Endothelial cell of umbilical vein (primary cell): ENCODE measurements at regions not wholly inside any gene's neighbourhood (a gene's known extent, or its start where the extent isn't known, plus 50 kb on each side); places are given as distances from the start of the nearest gene placed in this dataset.

Experiments used
- BruUV-seq: library from RNA; stranded (reverse); fragments of 400-500 nt; replicated peaks from 2 replicates; lab custom pipeline; 2021; lab: Mats Ljungman, UMichigan
- CTCF ChIA-PET: fragments of 300-600, 350-600 bp; sonication (Branson Sonifier 250); formaldehyde crosslinking; loops from one replicate; lab custom pipeline; 2021; ENCODE audit warnings: antibody characterized with exemption, inconsistent platforms; lab: Charles Lee
- POLR2A ChIA-PET: fragments of 300-600, 350-600 bp; sonication (Branson Sonifier 250); formaldehyde crosslinking; loops from one replicate; lab custom pipeline; 2021; ENCODE audit warnings: antibody characterized with exemption, inconsistent platforms; lab: Charles Lee
- DNase-seq: peaks from one replicate; pipeline ENCODE4 v3.0.0-alpha.2; 2011; ENCODE audit warnings: low read depth, low spot score
- FAIRE-seq: peaks from 2 replicates; lab custom pipeline; 2011; peaks lifted over from hg19 to GRCh38; lab: Jason Lieb, UNC
- H2AFZ ChIP-seq: 2 replicates; pipeline ENCODE4 v1.6.0; 2012; ENCODE audit warnings: low read depth, low read length, control low read depth, inconsistent platforms
- H3K27ac ChIP-seq: 2 replicates; pipeline ENCODE4 v1.5.1; 2011; ENCODE audit warnings: low read depth, mild to moderate bottlenecking, control low read depth, low read length, moderate library complexity; ENCODE audit not compliant: insufficient read depth
- H3K27me3 ChIP-seq, 2 experiments: 2 replicates each; pipeline versions ENCODE4 v1.6.0 to v1.6.1; 2011; ENCODE audit warnings: low read length in 2 of 2, mixed read lengths in 1 of 2; ENCODE audit not compliant: control insufficient read depth in 2 of 2, insufficient read depth in 2 of 2
- H3K36me3 ChIP-seq, 2 experiments: 2 replicates in 1 of 2; 3 replicates in 1 of 2; pipeline ENCODE4 v1.5.1; 2011; ENCODE audit warnings: low read length in 2 of 2, mild to moderate bottlenecking in 1 of 2, moderate library complexity in 1 of 2; ENCODE audit not compliant: control insufficient read depth in 2 of 2, insufficient read depth in 2 of 2; ENCODE audit errors: extremely low read depth in 1 of 2
- H3K4me1 ChIP-seq: 3 replicates; pipeline ENCODE4 v1.5.1; 2011; ENCODE audit warnings: mild to moderate bottlenecking, low read length; ENCODE audit not compliant: control insufficient read depth, insufficient read depth; ENCODE audit errors: extremely low read depth
- H3K4me2 ChIP-seq: 2 replicates; pipeline ENCODE4 v1.6.1; 2011; ENCODE audit warnings: low read length, control low read depth, mixed read lengths; ENCODE audit not compliant: insufficient read depth
- H3K4me3 ChIP-seq, 3 experiments: fragments of 200-600 bp in 1 of 3; sonication (generic), shearing (Covaris generic) in 1 of 3; replicated peaks in 1 of 3; 2 replicates each; pipeline ENCODE4 v1.5.1; 2011 to 2016; ENCODE audit warnings: control low read depth in 3 of 3, low read length in 3 of 3, mild to moderate bottlenecking in 2 of 3, inconsistent platforms in 1 of 3, low read depth in 1 of 3, moderate library complexity in 1 of 3; ENCODE audit not compliant: insufficient read depth in 1 of 3
- H3K79me2 ChIP-seq: 2 replicates; pipeline ENCODE4 v1.6.0; 2012; ENCODE audit warnings: low read length, inconsistent platforms; ENCODE audit not compliant: control insufficient read depth, insufficient read depth
- H3K9ac ChIP-seq: replicated peaks from 2 replicates; pipeline ENCODE3; 2011; ENCODE audit warnings: low read length, control low read depth; ENCODE audit not compliant: insufficient read depth; ENCODE audit errors: extremely low read depth
- H3K9me1 ChIP-seq: replicated peaks from 3 replicates; pipeline ENCODE4 v1.6.0; 2011; ENCODE audit warnings: mild to moderate bottlenecking, low read length; ENCODE audit not compliant: control insufficient read depth, insufficient read depth; ENCODE audit errors: extremely low read depth
- H3K9me3 ChIP-seq: replicated peaks from 2 replicates; pipeline ENCODE4 v1.5.1; 2012; ENCODE audit warnings: low read length, inconsistent platforms; ENCODE audit not compliant: control insufficient read depth, insufficient read depth
- H4K20me1 ChIP-seq: replicated peaks from 2 replicates; pipeline ENCODE3; 2011; ENCODE audit warnings: mild to moderate bottlenecking, low read length; ENCODE audit not compliant: control insufficient read depth, insufficient read depth; ENCODE audit errors: extremely low read depth
- EZH2 ChIP-seq: IDR thresholded peaks from 2 replicates; pipeline ENCODE4 v1.6.1; 2012; ENCODE audit warnings: borderline replicate concordance, low read depth, mild to moderate bottlenecking, moderate library complexity, low read length, inconsistent platforms; ENCODE audit not compliant: severe bottlenecking
- FOS ChIP-seq: IDR thresholded peaks from 2 replicates; pipeline ENCODE4 v1.6.1; 2011; ENCODE audit warnings: mild to moderate bottlenecking, low read length, moderate library complexity, borderline replicate concordance; ENCODE audit not compliant: insufficient read depth
- GATA2 ChIP-seq: IDR thresholded peaks from 2 replicates; pipeline ENCODE4 v1.7.0; 2011; ENCODE audit warnings: low read depth, mild to moderate bottlenecking, moderate library complexity, mixed read lengths, low read length; ENCODE audit not compliant: insufficient read length, insufficient read depth
- JUN ChIP-seq: IDR thresholded peaks from 2 replicates; pipeline ENCODE4 v1.6.1; 2011; ENCODE audit warnings: borderline replicate concordance, low read depth; ENCODE audit not compliant: insufficient read length, insufficient read depth
- MYC ChIP-seq: IDR thresholded peaks from one replicate; pipeline ENCODE4 v1.6.1; 2011; ENCODE audit warnings: mild to moderate bottlenecking, low read depth, low read length
- POLR2A ChIP-seq: IDR thresholded peaks from 2 replicates; pipeline ENCODE4 v1.6.1; 2012; ENCODE audit warnings: low read depth, mild to moderate bottlenecking, control low read depth, low read length
- POLR2AphosphoS5 ChIP-seq: IDR thresholded peaks from 2 replicates; pipeline ENCODE4 v1.6.1; 2012; ENCODE audit warnings: low read depth, mild to moderate bottlenecking, control low read depth, low read length, moderate library complexity; ENCODE audit not compliant: insufficient read depth
- dilution Hi-C: fragments of 300-500 bp; cut with MboI; formaldehyde crosslinking; loops from one replicate; pipeline ENCODE4 v1.15.0; 2019; ENCODE audit warnings: low sequenced_read_pairs; ENCODE audit not compliant: extremely low pct_ligation_motif_present
- intact Hi-C: fragments of 100-400 bp; cut with micrococcal nuclease; formaldehyde crosslinking; loops from one replicate; pipeline ENCODE4 v1.10.0; 2022
- TF ChIP-seq, protein P1 (sequence below), 2 donors: IDR thresholded peaks; 1 replicate in 1 of 2; 2 replicates in 1 of 2; pipeline ENCODE4 v1.5.1; 2011; ENCODE audit warnings: low read length in 2 of 2, mild to moderate bottlenecking in 2 of 2, moderate library complexity in 2 of 2, control low read depth in 1 of 2, inconsistent platforms in 1 of 2, low read depth in 1 of 2; ENCODE audit not compliant: insufficient read depth in 1 of 2; ENCODE audit errors: extremely low read depth in 1 of 2
- TF ChIP-seq, protein P2 (sequence below): IDR thresholded peaks from 2 replicates; pipeline ENCODE4 v1.6.1; 2011; ENCODE audit not compliant: insufficient read depth, insufficient read length

DNA sequence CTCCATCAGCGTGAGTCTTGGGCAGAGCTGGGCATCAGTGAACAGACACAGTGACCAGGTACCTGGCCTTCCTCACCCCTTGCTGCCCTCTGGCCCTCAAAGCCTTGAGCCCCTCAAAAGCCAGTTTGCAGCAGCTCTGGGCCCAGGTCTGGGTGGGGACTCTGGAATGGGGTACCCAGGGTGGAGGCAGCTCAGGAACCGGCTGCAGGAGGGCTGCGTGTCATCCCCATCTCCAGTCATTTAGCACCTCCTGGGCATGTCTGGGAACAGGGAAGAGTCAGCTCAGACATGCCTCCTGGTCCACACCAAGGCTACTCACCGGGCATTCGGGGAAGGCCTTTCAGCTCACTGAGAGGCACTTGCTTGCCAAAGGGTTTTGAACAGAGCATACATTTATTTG lies 503.3 kb downstream of the TCERG1L start:
- Histone ChIP-seq H3K79me2 (no peaks in the 10 kb centered on the region), H3K4me2 (no peak overlapping the region), H3K9me3 (peaks cover 13% of the 10 kb centered on the region), H3K4me3 (no peak overlapping the region), H3K9ac (no peak overlapping the region), H2AFZ (no peak overlapping the region), H3K27me3 (no peaks in the 10 kb centered on the region), H3K9me1 (no peaks in the 10 kb centered on the region), H3K27ac (no peak overlapping the region), H4K20me1 (no peaks in the 10 kb centered on the region), H3K36me3 (no peaks in the 10 kb centered on the region), H3K4me1 (no peaks in the 10 kb centered on the region)
- FAIRE-seq = no peak
- DNase-seq = no peak
- TF ChIP-seq POLR2AphosphoS5 = no peak
- intact Hi-C loops (no loop called here), dilution Hi-C loops (no loop called here)
- ChIA-PET CTCF (no interaction called here), POLR2A (no interaction called here)
- no TSS peak for BruUV-seq

DNA sequence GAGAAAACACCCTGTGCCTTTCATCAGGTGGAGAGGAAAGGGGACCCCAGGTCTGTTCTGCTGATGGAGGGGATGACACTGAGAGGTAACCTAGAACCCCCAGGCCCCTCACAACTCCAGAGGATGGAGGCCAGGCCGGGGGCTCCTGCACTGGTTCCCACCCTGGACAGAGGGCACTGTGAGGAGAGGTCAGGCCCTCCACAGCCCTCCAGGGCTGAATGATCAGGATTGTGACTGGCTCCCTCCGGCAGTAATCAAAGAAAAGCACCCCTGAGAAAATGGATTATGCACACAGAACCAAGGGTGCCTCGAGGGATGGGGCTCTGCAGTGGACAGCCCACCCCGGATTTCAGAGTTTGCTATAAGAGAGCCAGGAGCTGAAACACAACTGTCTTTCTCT lies 502.8 kb downstream of the TCERG1L start:
- POLR2A ChIA-PET = no interaction called here
- CTCF ChIA-PET = no interaction called here
- BruUV-seq = no TSS peak
- no peak overlapping the region for H3K4me3 ChIP-seq
- H3K27me3 ChIP-seq = no peaks in the 10 kb centered on the region
- dilution Hi-C loops (no loop called here), intact Hi-C loops (no loop called here)
- H3K9ac ChIP-seq = no peak overlapping the region
- H4K20me1 ChIP-seq = no peaks in the 10 kb centered on the region
- H3K27ac ChIP-seq = no peak overlapping the region
- H3K4me2 ChIP-seq = no peak overlapping the region
- peaks cover 13% of the 10 kb centered on the region for H3K9me3 ChIP-seq
- no peak for TF ChIP-seq JUN
- no peak for TF ChIP-seq EZH2
- no peak for TF ChIP-seq POLR2AphosphoS5
- no peak for TF ChIP-seq MYC
- no peak for TF ChIP-seq GATA2
- TF ChIP-seq POLR2A = no peak
- TF ChIP-seq, protein P1, sequence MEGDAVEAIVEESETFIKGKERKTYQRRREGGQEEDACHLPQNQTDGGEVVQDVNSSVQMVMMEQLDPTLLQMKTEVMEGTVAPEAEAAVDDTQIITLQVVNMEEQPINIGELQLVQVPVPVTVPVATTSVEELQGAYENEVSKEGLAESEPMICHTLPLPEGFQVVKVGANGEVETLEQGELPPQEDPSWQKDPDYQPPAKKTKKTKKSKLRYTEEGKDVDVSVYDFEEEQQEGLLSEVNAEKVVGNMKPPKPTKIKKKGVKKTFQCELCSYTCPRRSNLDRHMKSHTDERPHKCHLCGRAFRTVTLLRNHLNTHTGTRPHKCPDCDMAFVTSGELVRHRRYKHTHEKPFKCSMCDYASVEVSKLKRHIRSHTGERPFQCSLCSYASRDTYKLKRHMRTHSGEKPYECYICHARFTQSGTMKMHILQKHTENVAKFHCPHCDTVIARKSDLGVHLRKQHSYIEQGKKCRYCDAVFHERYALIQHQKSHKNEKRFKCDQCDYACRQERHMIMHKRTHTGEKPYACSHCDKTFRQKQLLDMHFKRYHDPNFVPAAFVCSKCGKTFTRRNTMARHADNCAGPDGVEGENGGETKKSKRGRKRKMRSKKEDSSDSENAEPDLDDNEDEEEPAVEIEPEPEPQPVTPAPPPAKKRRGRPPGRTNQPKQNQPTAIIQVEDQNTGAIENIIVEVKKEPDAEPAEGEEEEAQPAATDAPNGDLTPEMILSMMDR (IDR thresholded peaks at IDR 0.05; ENCODE audit: extremely low read depth in 1 of 2, insufficient read depth in 1 of 2, low read depth in 1 of 2, low read length in 2 of 2) = no peak
- TF ChIP-seq, protein P2, sequence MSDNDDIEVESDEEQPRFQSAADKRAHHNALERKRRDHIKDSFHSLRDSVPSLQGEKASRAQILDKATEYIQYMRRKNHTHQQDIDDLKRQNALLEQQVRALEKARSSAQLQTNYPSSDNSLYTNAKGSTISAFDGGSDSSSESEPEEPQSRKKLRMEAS = no peak
- TF ChIP-seq FOS = no peak
- FAIRE-seq (no peak), DNase-seq (no peak)
- H2AFZ ChIP-seq = no peak overlapping the region
- H3K36me3 ChIP-seq = no peaks in the 10 kb centered on the region
- H3K4me1 ChIP-seq = no peaks in the 10 kb centered on the region
- no peaks in the 10 kb centered on the region for H3K79me2 ChIP-seq
- H3K9me1 ChIP-seq = no peaks in the 10 kb centered on the region
